ACC112 (cell line): ENCODE measurements at regions not wholly inside any gene's neighbourhood (a gene's known extent, or its start where the extent isn't known, plus 50 kb on each side); places are given as distances from the start of the nearest gene placed in this dataset.

Source experiments
- H2AFZ ChIP-seq: fragments of 200-600 bp; sonication (generic); one replicate; pipeline ENCODE4 v1.6.0; 2017; ENCODE audit warnings: antibody characterized with exemption, low read length; ENCODE audit not compliant: unreplicated experiment
- H3K27ac ChIP-seq: fragments of 200-600 bp; sonication (generic); 2 replicates; pipeline ENCODE4 v1.5.1; 2014; ENCODE audit warnings: low read depth, mild to moderate bottlenecking, antibody characterized with exemption, low read length, moderate library complexity
- H3K27me3 ChIP-seq: fragments of 200-600 bp; sonication (generic); 2 replicates; pipeline ENCODE4 v1.6.1; 2014; ENCODE audit warnings: mild to moderate bottlenecking, antibody characterized with exemption, low read length, moderate library complexity, mixed read lengths; ENCODE audit not compliant: insufficient read depth
- H3K36me3 ChIP-seq: fragments of 200-600 bp; sonication (generic); 2 replicates; pipeline ENCODE4 v1.6.1; 2016; ENCODE audit warnings: mild to moderate bottlenecking, antibody characterized with exemption, low read length, moderate library complexity, mixed read lengths; ENCODE audit not compliant: insufficient read depth
- H3K4me1 ChIP-seq: fragments of 200-600 bp; sonication (generic); one replicate; pipeline ENCODE4 v1.6.1; 2016; ENCODE audit warnings: low read length, mixed read lengths; ENCODE audit not compliant: insufficient read depth, unreplicated experiment, control insufficient read depth
- H3K4me3 ChIP-seq: fragments of 200-600 bp; sonication (generic); 2 replicates; pipeline ENCODE4 v1.5.1; 2014; ENCODE audit warnings: mild to moderate bottlenecking, low read depth, low read length
- H3K79me2 ChIP-seq: fragments of 200-600 bp; sonication (generic); one replicate; pipeline ENCODE4 v1.6.0; 2016; ENCODE audit warnings: low read length; ENCODE audit not compliant: control insufficient read depth, unreplicated experiment, insufficient read depth

GRCh38 chr2:22904126-22904684 lies 480.8 kb upstream of the KLHL29 start:
- Histone ChIP-seq H3K27ac (no peak overlapping the region), H2AFZ (no peak overlapping the region), H3K4me3 (no peak overlapping the region), H3K36me3 (no peaks in the 10 kb centered on the region), H3K27me3 (no peaks in the 10 kb centered on the region), H3K79me2 (no peaks in the 10 kb centered on the region), H3K4me1 (no peaks in the 10 kb centered on the region)

GRCh38 chr2:22907330-22907729 lies 477.6 kb upstream of the KLHL29 start:
- Histone ChIP-seq H3K79me2 (no peaks in the 10 kb centered on the region), H3K27me3 (no peaks in the 10 kb centered on the region), H2AFZ (no peak overlapping the region), H3K4me1 (no peaks in the 10 kb centered on the region), H3K36me3 (no peaks in the 10 kb centered on the region), H3K27ac (no peak overlapping the region), H3K4me3 (no peak overlapping the region)

DNA sequence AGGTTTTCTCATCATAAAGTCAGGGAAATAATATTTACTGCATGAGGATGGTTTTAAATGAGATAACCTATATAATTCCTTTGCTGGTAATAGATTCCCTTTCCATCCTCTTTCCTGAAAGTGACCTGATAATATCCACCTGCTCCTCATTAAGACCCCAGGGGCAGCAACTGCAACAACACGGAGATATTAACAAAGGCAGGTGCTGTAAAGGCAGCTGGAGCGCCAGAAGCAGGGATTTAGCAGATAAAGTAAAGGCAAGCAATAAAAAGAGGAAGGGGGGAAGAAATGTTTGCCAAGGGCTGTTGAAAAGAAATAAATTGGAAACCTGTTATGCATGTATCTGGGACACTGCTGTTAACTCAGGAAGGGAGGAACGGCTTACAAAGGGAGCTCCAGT lies 472.6 kb upstream of the KLHL29 start:
- no peaks in the 10 kb centered on the region for H3K36me3 ChIP-seq
- H3K4me3 ChIP-seq, result no peak overlapping the region
- H2AFZ ChIP-seq, result no peak overlapping the region
- H3K27ac ChIP-seq, result no peak overlapping the region
- no peaks in the 10 kb centered on the region for H3K27me3 ChIP-seq
- H3K4me1 ChIP-seq, result no peaks in the 10 kb centered on the region
- H3K79me2 ChIP-seq, result no peaks in the 10 kb centered on the region

GRCh38 chr2:22929998-22930397 lies 455.0 kb upstream of the KLHL29 start:
- H3K4me3 ChIP-seq, result no peak overlapping the region
- no peaks in the 10 kb centered on the region for H3K4me1 ChIP-seq
- no peaks in the 10 kb centered on the region for H3K79me2 ChIP-seq
- H3K27me3 ChIP-seq, result no peaks in the 10 kb centered on the region
- no peak overlapping the region for H3K27ac ChIP-seq
- no peak overlapping the region for H2AFZ ChIP-seq
- H3K36me3 ChIP-seq, result no peaks in the 10 kb centered on the region

DNA sequence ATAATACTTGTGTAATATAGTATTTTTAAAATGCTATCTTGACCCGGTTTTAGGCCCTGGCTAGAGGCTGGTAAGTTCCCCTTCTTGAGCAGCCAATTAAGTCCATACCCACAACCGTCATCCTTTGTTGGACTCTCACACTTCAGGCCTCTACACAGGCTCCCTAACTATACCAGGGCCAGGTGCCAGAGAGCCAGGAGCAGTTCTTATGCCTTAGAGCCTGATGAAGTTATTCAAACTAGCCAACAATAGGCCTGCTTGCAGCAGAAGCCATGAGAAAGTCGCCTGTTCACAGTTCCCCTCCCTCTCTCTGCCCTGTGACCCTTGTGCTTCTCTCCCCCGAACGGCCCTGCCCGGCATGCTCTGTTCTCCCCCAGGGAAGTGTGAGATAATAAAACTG lies 454.2 kb upstream of the KLHL29 start:
- Histone ChIP-seq H3K27me3 (no peaks in the 10 kb centered on the region), H3K4me3 (no peak overlapping the region), H3K4me1 (no peaks in the 10 kb centered on the region), H2AFZ (no peak overlapping the region), H3K79me2 (no peaks in the 10 kb centered on the region), H3K27ac (no peak overlapping the region), H3K36me3 (no peaks in the 10 kb centered on the region)

- Histone ChIP-seq H3K4me3 (no peak overlapping the region), H3K79me2 (no peaks in the 10 kb centered on the region), H3K27me3 (no peaks in the 10 kb centered on the region), H3K4me1 (no peaks in the 10 kb centered on the region), H3K36me3 (no peaks in the 10 kb centered on the region), H3K27ac (no peak overlapping the region), H2AFZ (no peak overlapping the region)
Measured at GRCh38 chr2:22932288-22932687, 452.7 kb upstream of the KLHL29 start.

DNA sequence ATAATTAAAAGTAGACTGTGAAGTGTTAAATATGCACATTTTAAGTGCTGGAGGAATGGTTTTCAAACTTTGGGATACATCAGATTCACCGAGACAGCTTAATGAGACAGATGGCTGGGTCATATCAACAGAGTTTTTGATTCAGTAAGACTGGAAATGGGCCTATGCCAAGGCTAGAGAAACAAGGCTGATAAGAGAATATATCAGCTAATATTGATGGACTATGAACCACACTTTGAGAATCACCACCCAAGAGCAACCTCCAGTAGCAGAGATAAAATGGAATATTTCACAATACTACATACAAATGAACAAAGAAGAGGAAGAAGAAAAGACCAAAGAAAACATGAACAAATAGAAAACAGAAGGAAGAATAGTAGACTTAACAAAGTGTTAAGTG lies 450.2 kb upstream of the KLHL29 start:
- Histone ChIP-seq H3K36me3 (no peaks in the 10 kb centered on the region), H3K4me1 (no peaks in the 10 kb centered on the region), H3K27me3 (no peaks in the 10 kb centered on the region), H3K4me3 (no peak overlapping the region), H3K79me2 (no peaks in the 10 kb centered on the region), H3K27ac (no peak overlapping the region), H2AFZ (no peak overlapping the region)

- Histone ChIP-seq H3K36me3 (no peaks in the 10 kb centered on the region), H3K4me3 (no peak overlapping the region), H3K4me1 (no peaks in the 10 kb centered on the region), H2AFZ (no peak overlapping the region), H3K27me3 (no peaks in the 10 kb centered on the region), H3K27ac (no peak overlapping the region), H3K79me2 (no peaks in the 10 kb centered on the region)
Measured at GRCh38 chr2:22942441-22942840, 442.5 kb upstream of the KLHL29 start.

GRCh38 chr2:22944143-22944542 lies 440.8 kb upstream of the KLHL29 start:
- H3K4me3 ChIP-seq, result no peak overlapping the region
- no peaks in the 10 kb centered on the region for H3K79me2 ChIP-seq
- H3K27ac ChIP-seq, result no peak overlapping the region
- no peaks in the 10 kb centered on the region for H3K36me3 ChIP-seq
- no peak overlapping the region for H2AFZ ChIP-seq
- no peaks in the 10 kb centered on the region for H3K27me3 ChIP-seq
- no peaks in the 10 kb centered on the region for H3K4me1 ChIP-seq

GRCh38 chr2:22946553-22946952 lies 438.4 kb upstream of the KLHL29 start:
- no peak overlapping the region for H3K4me3 ChIP-seq
- no peak overlapping the region for H2AFZ ChIP-seq
- H3K36me3 ChIP-seq, result no peaks in the 10 kb centered on the region
- no peaks in the 10 kb centered on the region for H3K79me2 ChIP-seq
- no peak overlapping the region for H3K27ac ChIP-seq
- H3K4me1 ChIP-seq, result no peaks in the 10 kb centered on the region
- H3K27me3 ChIP-seq, result no peaks in the 10 kb centered on the region

GRCh38 chr2:22947741-22948140 lies 437.2 kb upstream of the KLHL29 start:
- no peaks in the 10 kb centered on the region for H3K27me3 ChIP-seq
- no peaks in the 10 kb centered on the region for H3K36me3 ChIP-seq
- H2AFZ ChIP-seq, result no peak overlapping the region
- H3K4me1 ChIP-seq, result no peaks in the 10 kb centered on the region
- H3K4me3 ChIP-seq, result no peak overlapping the region
- H3K27ac ChIP-seq, result no peak overlapping the region
- H3K79me2 ChIP-seq, result no peaks in the 10 kb centered on the region
